GM21717 (cell line): ENCODE measurements at regions not wholly inside any gene's neighbourhood (a gene's known extent, or its start where the extent isn't known, plus 50 kb on each side); places are given as distances from the start of the nearest gene placed in this dataset.

Source experiments
- ATAC-seq: cut with Tn5 transposase; IDR thresholded peaks from one replicate; pipeline ENCODE4 v1.9.1; 2021; ENCODE audit warnings: mild to moderate bottlenecking, moderate library complexity; ENCODE audit not compliant: unreplicated experiment

- ATAC-seq = no peak
These were observed 365.2 kb downstream of the FAT4 start for GRCh38 chr4:125679989-125680388.

- no peak for ATAC-seq
These were observed 366.5 kb downstream of the FAT4 start for GRCh38 chr4:125681240-125681639.

GRCh38 chr4:125682730-125683129 lies 368.0 kb downstream of the FAT4 start:
- ATAC-seq = no peak

GRCh38 chr4:125688841-125689240 lies 374.1 kb downstream of the FAT4 start:
- no peak for ATAC-seq

- ATAC-seq = no peak
These were observed 375.1 kb downstream of the FAT4 start for GRCh38 chr4:125689805-125690204.

- no peak for ATAC-seq
These were observed 378.5 kb downstream of the FAT4 start for GRCh38 chr4:125693228-125693627.

DNA sequence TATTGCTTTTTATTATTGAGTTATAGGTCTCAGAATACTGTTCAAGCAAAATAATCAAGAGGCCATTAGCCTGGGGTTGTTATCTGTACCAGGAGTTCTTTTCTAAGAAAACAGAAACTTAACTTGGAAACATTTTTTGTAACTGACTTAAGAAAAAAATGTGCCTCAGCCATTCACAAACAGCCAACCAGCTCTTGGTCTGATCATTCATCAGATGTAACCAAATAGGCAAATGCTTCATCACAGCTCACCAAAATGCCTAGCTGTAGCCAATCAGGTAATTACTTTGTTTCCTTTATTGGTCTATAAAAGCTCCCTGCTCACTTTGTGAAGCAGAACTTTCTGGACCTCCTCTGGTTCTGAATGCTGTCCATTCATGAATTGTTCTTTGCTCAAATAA lies 387.7 kb downstream of the FAT4 start:
- ATAC-seq = no peak

GRCh38 chr4:125703443-125703842 lies 388.7 kb downstream of the FAT4 start:
- no peak for ATAC-seq

GRCh38 chr4:125704726-125705125 lies 390.0 kb downstream of the FAT4 start:
- no peak for ATAC-seq

DNA sequence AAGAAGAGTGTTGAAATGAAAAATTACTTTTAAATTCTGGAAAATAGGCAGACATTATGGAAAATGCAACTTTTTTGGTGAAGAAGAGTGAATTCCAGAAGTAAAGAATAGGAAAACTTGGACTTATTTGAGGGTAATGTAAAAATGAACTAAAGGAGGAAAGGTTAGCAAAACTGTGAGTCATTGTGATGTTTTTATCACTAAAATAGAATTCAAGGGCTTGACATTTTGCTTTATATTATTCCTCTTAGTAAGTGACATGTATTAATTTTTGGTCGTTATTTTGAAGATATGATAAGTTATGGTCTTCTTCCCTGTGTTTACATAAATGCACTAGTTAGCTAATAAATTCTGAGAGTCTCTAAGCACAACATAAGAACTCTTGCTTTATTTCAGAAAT lies 390.9 kb downstream of the FAT4 start:
- no peak for ATAC-seq

GRCh38 chr4:125707397-125707796 lies 392.6 kb downstream of the FAT4 start:
- no peak for ATAC-seq

GRCh38 chr4:125710766-125711165 lies 396.0 kb downstream of the FAT4 start:
- no peak for ATAC-seq

DNA sequence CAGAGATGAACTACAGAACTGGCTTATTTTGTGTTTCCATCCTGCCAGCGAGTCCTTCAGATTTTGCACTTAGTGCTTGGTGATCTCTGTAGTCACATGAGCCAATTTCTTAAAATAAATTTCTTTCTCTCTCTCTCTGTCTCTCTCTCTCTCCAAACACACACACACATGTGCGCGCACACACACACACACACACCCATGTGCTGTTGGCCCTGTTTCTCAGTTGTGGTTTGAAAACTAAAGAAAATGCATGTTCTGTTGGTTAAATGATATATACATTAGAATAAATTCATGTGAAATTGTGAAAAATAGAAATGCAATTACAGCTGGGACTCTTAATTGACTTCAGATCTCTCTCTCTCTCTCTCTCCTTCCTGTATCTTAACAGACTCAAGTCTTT lies 399.3 kb downstream of the FAT4 start:
- no peak for ATAC-seq

DNA sequence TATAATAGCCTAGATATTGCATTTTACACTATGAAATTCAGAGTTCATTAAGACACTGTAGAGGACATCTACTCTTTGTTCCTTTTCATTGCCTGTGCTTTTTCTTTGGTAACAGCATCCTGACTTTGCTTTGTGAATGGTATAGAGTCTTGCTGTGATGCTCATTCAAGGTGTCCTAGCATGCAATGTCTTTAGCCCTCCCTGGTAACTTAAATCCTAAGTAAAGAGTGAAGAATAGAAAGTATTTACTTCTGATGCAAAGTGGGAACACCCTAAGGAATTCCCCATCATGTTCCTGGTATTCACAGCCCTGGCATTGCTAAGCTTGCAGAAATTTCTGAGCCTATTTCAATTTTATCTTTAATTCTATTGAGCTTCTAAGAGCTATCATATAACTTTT lies 400.1 kb downstream of the FAT4 start:
- ATAC-seq = no peak

DNA sequence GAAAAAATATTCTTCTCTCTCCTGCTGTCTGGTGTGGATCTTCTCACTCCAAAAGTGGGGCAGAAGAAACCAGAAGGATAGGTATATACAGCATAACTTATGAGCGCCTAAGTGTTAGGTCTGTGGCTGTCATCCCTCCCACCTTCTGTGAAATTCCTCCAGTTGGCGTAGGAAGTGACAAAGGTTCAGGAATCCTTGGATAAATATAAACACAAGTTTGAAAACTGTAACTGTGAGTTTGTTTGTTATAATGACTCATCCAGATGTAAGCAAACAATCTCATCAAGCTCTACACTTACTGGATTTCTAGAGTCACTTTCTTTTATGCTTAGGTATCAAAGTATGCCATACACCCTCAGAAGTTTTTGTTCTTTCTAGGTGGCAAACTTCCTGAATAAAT lies 405.2 kb downstream of the FAT4 start:
- no peak for ATAC-seq

DNA sequence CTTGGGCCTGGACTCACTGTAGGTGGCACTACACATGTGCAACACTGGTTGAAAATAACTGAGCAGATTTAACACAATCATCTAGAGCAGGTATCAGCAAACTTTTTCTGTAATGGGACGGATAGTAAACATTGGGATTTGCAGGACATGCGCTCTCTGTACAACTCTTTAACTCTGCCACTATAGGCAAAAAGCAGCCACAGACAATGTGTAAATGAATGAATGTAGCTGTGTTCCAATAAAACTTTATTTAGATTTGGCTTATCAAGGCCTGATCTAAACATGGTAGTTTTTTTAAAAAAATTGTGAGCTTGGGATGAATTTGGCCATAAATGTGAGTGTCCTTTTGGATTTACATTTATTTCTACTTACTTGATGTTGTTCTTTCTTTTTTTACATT lies 407.3 kb downstream of the FAT4 start:
- ATAC-seq = no peak

GRCh38 chr4:125725957-125726525 lies 411.3 kb downstream of the FAT4 start:
- no peak for ATAC-seq

GRCh38 chr4:125727931-125728330 lies 413.2 kb downstream of the FAT4 start:
- ATAC-seq = no peak

- ATAC-seq = no peak
These were observed 413.8 kb downstream of the FAT4 start for GRCh38 chr4:125728568-125728967.

GRCh38 chr4:125729171-125729570 lies 414.4 kb downstream of the FAT4 start:
- no peak for ATAC-seq

GRCh38 chr4:125732632-125733031 lies 417.9 kb downstream of the FAT4 start:
- no peak for ATAC-seq

DNA sequence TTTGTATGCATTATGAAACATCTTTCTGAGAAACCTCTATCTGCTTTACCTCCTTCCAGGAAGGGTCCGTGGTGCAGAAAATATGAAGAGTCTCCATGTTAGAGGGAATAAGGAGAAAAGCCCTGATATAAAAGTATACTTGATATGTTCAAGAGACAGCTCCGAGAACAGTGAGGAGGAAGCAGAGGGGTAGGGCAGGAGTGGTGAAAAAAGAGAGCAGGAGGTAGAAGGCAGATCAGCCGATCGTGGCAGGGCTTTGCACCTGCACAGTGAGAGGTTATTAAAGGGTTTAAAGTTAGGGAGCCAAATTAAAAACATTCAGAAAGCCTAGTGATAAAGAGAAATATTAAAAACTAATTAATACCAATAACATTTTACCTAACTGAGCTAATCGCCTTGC lies 419.7 kb downstream of the FAT4 start:
- ATAC-seq = no peak

DNA sequence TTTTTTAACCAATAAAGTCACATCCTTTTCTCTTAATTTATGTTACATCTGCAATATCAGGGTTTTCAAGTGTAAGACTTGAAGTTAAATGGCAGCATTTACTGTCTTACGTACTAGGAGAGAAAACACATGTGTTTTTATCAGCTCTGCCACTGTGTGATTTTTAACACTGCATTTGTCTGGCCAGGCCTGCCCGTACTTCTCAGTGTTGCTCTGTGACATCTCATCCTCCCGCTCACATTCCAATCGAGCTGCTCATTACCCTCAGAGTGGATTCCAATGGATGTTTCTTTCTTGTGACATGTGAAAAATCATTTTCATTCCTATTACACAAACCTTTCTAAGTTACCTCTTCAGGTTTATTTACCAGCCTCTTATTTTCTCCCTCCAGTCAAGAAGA lies 420.3 kb downstream of the FAT4 start:
- no peak for ATAC-seq

GRCh38 chr4:125736057-125736456 lies 421.3 kb downstream of the FAT4 start:
- no peak for ATAC-seq
